GM18951 (cell line): ENCODE measurements at regions not wholly inside any gene's neighbourhood (a gene's known extent, or its start where the extent isn't known, plus 50 kb on each side); places are given as distances from the start of the nearest gene placed in this dataset.

Source experiments
- POLR2A ChIP-seq: IDR thresholded peaks from 4 replicates; pipeline ENCODE4 v1.6.1; 2011; ENCODE audit warnings: mild to moderate bottlenecking; ENCODE audit not compliant: insufficient read length, insufficient read depth; ENCODE audit errors: extremely low read depth
- in situ Hi-C: fragments of 300-500 bp; cut with MboI; formaldehyde crosslinking; loops from one replicate; pipeline ENCODE4 v1.12.0; 2022; ENCODE audit warnings: low sequenced_read_pairs, mixed read lengths, inconsistent platforms; ENCODE audit not compliant: unreplicated experiment

DNA sequence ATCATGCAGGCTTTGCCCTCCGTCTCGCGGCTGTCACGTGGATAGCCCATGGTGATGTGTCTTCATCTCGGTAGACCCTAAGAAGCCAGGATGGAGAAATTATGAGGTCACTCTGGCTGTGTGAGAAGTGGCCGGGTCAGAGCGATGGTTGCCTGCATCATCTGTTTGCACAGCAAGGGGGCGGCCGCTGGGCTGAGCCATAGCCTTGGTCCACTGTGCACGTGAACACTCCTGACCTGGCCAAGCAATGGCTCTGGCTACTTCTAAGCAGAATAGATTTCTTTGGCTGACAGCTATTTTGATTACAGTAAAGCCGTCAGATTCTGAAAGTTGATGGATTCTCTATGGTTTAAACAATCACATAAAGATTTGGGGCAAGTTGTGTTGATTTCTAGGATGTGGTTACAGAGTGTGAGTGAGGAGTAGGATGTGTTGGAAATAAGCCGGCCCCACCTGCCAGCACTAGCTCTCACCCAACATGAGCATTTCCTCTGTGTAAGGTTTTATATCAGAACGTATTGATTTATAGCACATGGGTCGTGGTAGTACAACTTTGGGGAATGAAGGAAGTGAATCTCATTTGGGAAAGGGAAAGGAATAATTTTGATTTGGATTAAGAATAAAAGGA, 214.4 kb upstream of the GPR26 start:
- no peak for TF ChIP-seq POLR2A
- in situ Hi-C loops = no loop called here

DNA sequence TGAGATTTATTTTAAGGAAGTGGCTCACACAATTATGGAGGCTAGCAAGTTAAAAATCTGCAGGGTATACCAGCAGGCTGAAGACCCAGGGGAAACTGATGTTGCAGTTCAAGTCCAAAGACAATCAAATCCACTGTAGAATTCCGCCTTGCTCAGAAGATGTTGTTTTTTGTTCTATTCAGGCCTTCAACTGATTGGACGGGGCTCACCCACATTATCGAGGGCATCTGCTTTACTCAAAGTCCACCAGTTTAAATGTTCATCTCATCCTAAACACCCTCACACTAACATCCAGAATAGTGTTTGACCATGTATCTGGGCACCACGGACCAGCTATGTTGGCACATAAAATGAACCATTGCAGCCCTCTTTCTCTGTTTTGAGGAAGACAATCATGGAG, 211.2 kb upstream of the GPR26 start:
- TF ChIP-seq POLR2A = no peak
- in situ Hi-C loops = no loop called here

DNA sequence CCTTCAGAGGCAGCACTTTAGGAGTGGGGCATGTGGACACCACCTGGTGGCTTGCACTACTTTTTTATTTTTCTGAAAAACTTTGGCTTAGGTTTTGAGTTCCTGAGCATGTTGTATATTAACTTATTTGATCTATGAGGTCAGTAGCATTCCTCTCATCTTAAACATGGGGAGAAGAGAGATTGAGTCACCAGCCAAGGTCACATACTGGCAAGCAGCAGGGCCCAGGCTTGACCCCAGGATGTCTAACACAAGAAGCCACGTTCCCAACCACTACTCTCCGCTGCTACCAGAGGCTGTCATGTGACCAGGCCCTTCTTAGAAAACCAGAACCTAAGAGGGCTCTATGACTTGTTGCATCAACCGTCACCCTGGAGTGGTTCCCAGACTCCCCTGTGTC, 210.3 kb upstream of the GPR26 start:
- in situ Hi-C loops = no loop called here
- no peak for TF ChIP-seq POLR2A

DNA sequence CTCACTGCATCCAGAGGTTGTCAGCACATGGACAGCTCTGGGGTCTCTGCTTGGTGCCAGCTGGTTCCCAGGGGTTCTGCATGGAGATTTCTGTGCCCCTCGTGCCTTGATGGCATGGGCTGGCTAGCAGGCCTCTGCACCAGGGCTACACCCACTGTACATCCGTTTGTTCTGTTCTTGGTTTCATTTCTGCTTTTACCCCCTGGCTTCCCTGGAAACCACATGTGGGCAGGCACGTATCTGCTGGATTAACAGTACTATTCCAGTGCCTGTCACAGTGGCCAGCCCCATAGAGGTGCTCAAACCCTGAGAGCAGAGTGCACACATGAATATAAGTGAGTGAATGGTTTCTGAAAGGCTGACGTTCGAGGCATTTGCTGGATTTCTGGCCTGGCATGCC, 207.2 kb upstream of the GPR26 start:
- in situ Hi-C loops = no loop called here
- no peak for TF ChIP-seq POLR2A

DNA sequence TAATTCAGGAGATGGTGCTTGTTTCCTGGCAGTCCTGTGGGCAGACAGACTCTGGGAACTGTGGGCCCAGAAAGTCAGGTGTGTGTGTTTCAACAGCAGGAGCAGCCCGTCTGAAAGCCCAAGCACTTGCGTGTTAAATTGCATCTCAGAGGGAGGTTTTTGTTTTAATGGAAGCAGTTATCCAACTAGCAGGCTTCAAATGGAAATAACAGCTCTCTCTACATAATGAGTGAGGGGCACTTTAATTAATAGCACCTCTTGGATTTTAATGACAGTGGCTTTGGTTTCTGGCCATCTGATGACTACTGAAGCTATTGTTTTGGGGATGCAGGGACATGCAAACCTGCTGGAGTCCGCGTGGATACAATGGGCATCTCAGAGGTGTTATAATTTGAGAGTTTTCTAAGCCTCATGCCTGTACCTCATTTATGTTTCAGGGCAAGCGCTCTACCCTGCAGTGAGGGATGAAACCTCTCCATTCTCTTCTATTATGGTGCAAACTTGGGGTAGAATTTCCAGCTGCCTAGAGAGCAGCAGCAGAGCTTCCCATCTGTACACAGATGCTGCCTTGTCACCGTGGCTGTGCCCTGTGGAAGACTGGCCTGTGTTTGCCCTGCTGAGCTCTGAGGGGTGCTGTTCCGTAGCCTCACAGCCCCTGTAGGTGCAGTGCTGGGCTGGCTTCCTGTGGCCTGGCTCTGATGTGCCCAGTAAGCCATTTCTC, 206.6 kb upstream of the GPR26 start:
- in situ Hi-C loops = no loop called here

DNA sequence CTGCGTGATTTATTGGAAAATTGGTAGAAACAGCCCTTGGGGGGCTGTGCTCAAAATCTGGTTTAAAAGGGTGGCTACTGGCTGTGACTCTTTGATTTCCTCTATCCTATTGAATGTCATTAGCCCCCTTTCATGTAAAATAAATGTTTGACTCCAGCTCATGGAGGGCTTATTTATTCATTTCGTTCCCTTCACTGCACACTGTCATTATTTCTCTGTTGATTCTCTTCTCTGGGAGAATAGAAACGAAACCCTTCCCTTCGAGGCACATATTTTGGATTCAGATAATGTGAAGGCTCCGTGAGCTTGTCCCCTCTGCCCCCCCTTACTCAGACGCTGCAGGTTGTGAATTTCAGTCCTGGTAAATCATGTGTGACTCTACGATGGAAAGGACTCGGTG, 203.9 kb upstream of the GPR26 start:
- TF ChIP-seq POLR2A = no peak
- in situ Hi-C loops = no loop called here

More for the DNA sequence above, 206.6 kb upstream of the GPR26 start:
- no peak for TF ChIP-seq POLR2A

DNA sequence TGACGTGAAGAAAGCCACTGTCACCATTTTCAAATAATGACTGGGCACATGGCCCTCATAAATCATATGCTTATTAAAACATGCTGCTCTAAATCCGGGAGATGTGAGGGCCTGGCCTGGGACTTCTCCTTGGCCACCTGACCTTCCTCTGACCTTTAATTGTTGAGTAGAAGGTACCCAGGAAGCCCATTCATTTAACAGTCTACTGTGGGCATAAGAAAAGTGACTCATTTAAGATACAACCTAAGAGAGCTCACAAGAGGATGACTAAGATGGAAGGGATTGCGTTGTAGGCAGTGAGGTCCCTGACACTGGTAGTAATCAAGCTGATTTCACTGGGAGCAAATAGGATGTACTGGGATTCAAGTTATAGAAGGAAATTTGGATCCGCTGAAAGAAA, 203.4 kb upstream of the GPR26 start:
- TF ChIP-seq POLR2A = no peak
- in situ Hi-C loops = no loop called here

DNA sequence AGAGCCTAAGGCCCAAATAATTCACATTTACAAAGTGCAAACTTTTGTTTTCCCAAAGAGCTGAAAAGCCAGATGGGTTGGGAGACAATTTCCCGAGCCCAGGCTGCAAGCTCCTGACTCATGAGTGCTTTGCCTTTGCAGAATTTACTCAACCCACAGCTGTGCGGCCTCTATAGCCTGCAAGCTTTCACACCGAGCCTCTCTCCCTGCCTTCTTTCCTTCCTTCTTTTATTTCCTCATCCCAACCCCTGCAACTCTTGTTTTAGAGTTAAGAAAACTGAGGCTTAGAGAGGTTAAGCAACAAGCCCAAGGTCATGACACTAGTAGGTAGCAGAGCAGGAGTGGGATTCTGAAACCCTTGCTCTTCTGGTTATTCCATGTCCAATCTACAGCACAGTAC, 203.0 kb upstream of the GPR26 start:
- in situ Hi-C loops = no loop called here
- TF ChIP-seq POLR2A = no peak

DNA sequence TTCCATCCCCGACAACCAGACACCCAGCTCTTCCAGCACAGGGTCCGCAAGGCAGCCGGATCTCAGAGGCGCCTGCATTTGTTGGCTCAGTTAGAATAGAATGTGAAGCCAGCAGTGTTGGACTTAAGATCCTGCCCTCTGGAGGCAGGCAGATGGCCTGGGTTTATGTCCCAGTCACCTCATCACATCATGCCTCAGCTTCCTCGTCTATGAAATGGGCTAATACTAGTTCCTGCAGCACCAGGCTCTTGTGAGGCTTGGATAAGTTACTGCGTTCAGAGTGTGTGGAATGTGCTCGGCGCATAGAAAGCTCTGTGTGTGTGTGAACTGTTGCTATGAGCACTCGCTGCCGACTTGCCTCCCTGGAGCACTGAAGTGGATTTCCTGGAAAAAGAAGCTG, 202.5 kb upstream of the GPR26 start:
- in situ Hi-C loops = no loop called here
- no peak for TF ChIP-seq POLR2A

DNA sequence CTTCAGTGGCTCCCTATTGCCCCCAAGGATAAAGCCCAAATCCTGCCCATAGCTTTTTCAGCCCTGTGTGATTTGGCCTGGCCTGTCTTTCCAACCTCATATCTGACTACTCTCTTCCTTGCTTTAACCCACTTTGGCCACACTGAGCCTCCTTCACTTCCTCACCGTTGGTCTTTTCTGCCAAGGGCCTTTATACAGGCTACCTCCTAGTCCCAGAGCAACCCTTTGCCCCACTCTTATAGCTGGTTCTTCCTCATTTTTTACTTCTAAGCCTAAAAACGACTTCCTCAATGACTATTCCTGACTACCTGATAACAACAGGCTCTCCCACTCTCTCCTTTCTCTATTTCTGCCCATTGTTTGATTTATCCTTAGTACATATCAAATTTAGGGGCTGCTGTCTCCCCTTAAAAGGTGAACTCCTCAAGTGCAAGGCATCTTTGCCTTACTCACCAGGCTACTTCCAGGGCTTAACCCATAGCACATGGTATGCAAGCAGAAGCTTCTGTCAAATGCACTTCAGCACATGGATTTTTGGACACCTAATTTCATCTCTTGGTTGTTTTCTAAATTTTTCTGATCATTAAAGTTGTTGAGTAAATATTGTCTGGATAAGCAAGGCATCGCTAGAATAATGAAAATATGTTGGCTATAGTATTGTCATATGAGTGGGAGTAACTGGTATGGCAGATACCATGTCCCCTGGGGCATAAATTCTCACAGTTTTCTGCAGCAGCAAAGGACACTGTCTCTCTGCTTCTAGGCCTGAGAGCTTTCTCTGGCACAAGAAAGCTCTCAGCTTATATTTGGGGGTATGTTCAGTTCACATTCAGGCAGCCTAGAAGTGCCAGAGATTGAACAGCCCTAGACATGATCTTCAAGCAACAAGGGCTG, 201.5 kb upstream of the GPR26 start:
- in situ Hi-C loops = no loop called here
- no peak for TF ChIP-seq POLR2A

DNA sequence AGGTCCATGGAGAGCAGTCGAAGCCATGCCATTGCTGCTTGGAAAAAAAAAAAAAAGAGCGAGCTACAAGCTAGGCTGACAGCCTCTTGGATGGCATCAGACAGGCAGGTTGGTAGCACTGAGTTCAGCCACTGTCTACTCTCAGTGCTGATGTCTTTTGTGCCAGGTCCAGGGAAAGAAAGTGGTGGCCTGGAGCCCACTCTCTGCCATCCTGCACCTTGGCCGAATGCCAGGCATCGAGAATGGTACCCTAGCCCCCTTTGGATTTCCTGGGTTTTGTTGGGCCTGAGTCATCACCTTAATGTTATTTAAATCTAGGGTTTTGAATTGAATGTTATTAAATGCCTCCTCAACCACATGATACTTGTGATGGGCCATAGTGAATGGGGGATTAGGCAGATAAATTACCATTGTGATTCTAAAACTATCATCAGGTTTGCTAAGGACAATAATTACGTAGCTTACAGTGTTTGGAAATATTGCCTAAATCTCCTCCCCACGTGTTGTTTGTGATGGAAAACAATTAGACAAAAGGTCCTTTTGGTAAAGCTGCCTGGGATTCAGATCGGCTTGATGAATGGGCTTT, 195.7 kb upstream of the GPR26 start:
- in situ Hi-C loops = no loop called here
- TF ChIP-seq POLR2A = no peak

DNA sequence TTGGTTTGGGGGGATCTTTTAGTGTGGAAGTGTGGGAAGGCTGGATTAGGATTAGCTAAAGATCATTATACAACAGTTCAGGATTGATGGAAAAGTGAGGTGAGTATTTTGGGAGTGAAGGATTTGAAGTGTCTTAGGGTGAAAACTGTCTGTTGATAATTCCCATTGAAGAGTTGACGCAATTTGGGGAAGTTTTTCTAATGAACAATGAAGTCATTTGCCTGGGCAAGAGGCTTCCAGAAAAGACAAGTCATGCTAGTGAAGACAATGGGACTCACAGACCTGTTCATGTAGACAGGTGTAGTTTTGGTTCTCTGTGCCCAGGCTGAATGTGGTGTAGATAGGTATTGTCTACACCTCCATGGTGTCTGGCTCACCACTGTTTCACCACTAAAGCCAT, 194.3 kb upstream of the GPR26 start:
- TF ChIP-seq POLR2A = no peak
- in situ Hi-C loops = no loop called here

DNA sequence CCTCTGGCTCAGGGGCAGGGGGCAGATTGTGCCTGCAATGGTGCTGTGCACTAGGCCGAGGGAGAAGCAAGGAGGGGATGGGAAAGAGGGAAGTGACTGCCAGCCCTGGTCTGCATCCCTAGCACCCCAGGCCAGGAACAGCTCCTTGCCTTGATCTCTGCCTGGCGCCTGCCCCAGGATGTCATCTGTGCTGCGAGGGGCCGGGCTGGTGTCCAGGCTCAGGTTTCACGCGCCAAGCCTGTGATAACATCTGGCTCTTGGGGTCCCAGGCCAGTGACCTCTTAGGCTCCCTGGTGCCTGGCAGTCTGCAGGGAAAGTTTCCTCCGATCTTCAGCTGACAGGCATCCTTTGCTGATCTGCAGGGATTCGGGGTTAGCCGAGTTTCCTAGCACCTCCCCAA, 193.5 kb upstream of the GPR26 start:
- no peak for TF ChIP-seq POLR2A
- in situ Hi-C loops = no loop called here
